ENCODE measurements at regions not wholly inside any gene's neighbourhood (a gene's known extent, or its start where the extent isn't known, plus 50 kb on each side); places are given as distances from the start of the nearest gene placed in this dataset.

- Histone ChIP-seq H3K27ac (no peak overlapping the region), H3K9me3 (no peaks in the 10 kb centered on the region), H3K36me3 (no peaks in the 10 kb centered on the region), H3K27me3 (no peaks in the 10 kb centered on the region), H3K4me1 (ENCODE audit: control insufficient read depth in 1 of 2, insufficient read depth in 1 of 2, low read depth in 1 of 2, low read length in 1 of 2) (no peaks in the 10 kb centered on the region), H3K4me3 (ENCODE audit: low read depth in 1 of 2, low read length in 1 of 2) (no peak overlapping the region)
- no peak for TF ChIP-seq CTCF (IDR thresholded peaks at IDR 0.05)
Observed at GRCh38 chr6:160895562-160895961, 96.0 kb upstream of the MAP3K4 start.

DNA sequence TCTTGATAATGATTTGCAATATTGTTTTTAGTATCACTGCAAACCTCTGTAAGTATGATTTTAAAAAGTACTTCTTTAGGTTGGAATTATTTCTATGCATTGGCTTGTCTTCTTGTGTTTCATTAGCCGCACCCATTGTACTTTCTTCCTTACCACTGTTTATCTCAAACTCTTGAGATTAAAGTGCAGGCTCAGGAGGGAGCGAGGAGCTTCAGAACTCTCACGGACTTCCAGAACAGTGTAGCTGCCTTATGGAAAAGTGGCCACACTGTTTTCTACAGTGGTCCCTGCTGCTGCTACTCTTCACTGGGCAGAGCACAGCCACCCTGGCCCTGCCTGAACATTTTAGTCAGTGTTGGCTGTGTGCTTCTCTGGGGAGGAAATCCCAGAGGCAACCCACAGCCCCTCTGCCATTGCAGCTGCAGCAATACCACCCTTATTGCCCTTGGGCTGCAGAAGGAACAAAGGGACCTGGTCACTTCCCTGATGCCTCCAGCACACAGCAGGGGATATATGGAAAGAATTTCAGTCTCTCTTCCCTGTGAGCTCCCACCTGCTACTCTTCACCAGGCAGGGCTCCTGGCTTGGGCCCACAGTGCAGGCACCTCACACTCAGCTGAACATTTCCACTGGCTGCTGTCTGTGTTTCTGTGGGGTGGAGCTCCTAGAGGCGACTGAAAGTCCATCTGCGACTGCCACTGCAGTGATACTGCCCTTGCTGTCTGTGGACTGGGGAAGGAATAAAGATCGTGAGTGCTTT lies 91.7 kb upstream of the MAP3K4 start:
- Histone ChIP-seq H3K36me3 (no peaks in the 10 kb centered on the region), H3K27me3 (no peaks in the 10 kb centered on the region), H3K9me3 (no peaks in the 10 kb centered on the region), H3K27ac (no peak overlapping the region), H3K4me3 (ENCODE audit: low read depth in 1 of 2, low read length in 1 of 2) (no peak overlapping the region), H3K4me1 (ENCODE audit: control insufficient read depth in 1 of 2, insufficient read depth in 1 of 2, low read depth in 1 of 2, low read length in 1 of 2) (no peaks in the 10 kb centered on the region)
- no peak for TF ChIP-seq CTCF (IDR thresholded peaks at IDR 0.05)

GRCh38 chr6:160911949-160912348 lies 79.6 kb upstream of the MAP3K4 start:
- H3K27me3 ChIP-seq = no peaks in the 10 kb centered on the region
- no peaks in the 10 kb centered on the region for H3K36me3 ChIP-seq
- no peaks in the 10 kb centered on the region for H3K4me1 ChIP-seq (ENCODE audit: control insufficient read depth in 1 of 2, insufficient read depth in 1 of 2, low read depth in 1 of 2, low read length in 1 of 2)
- TF ChIP-seq CTCF (IDR thresholded peaks at IDR 0.05) = no peak
- H3K4me3 ChIP-seq (ENCODE audit: low read depth in 1 of 2, low read length in 1 of 2) = no peak overlapping the region
- H3K9me3 ChIP-seq = no peaks in the 10 kb centered on the region
- no peak overlapping the region for H3K27ac ChIP-seq

DNA sequence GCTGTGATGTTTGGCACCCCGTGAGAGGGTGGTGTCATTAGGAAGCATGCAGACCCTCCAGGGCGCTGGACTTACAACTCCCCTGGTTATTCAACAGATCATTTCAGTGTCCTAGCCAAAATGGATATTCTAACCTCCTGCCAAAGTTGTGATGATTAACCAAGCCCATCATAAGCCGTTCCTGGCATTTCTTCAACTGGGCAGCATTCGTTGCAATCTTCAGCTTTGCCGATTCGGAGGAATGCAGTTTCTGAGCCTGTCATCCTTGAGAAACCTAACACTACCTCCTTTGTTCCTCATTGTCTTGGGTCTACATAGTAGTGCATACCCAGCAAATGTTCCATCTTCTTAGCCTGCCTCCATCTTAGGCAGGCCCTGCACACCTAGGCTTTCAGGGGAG lies 79.2 kb upstream of the MAP3K4 start:
- H3K9me3 ChIP-seq = no peaks in the 10 kb centered on the region
- H3K27me3 ChIP-seq = no peaks in the 10 kb centered on the region

DNA sequence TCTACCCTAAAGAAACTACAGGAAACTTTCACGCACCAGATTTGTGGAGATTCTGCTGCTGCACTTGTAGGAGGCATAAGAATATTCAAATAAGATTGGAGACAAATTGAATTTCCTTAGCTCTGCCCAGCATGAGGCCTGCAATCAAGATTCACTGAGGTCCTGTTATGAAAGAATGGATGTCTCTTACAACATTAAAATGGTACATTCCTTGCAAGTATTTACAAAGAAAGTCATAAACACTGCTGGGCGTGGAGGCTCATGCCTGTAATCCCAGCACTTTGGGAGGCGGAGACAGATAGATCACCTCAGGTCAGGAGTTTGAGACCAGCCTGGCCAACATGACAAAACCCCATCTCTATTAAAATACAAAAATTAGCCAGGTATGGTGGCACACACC lies 74.0 kb upstream of the MAP3K4 start:
- Histone ChIP-seq H3K9me3 (no peaks in the 10 kb centered on the region), H3K4me1 (ENCODE audit: control insufficient read depth in 1 of 2, insufficient read depth in 1 of 2, low read depth in 1 of 2, low read length in 1 of 2) (no peaks in the 10 kb centered on the region), H3K36me3 (no peaks in the 10 kb centered on the region), H3K27ac (no peak overlapping the region), H3K27me3 (no peaks in the 10 kb centered on the region), H3K4me3 (ENCODE audit: low read depth in 1 of 2, low read length in 1 of 2) (no peak overlapping the region)
- TF ChIP-seq CTCF (IDR thresholded peaks at IDR 0.05) = no peak

More for the DNA sequence above, 79.2 kb upstream of the MAP3K4 start:
- no peak for TF ChIP-seq CTCF (IDR thresholded peaks at IDR 0.05)
- H3K4me1 ChIP-seq (ENCODE audit: control insufficient read depth in 1 of 2, insufficient read depth in 1 of 2, low read depth in 1 of 2, low read length in 1 of 2) = no peaks in the 10 kb centered on the region
- H3K36me3 ChIP-seq = no peaks in the 10 kb centered on the region
- H3K4me3 ChIP-seq (ENCODE audit: low read depth in 1 of 2, low read length in 1 of 2) = no peak overlapping the region
- H3K27ac ChIP-seq = no peak overlapping the region

Data from neutrophil (primary cell).